ENCODE measurements at regions not wholly inside any gene's neighbourhood (a gene's known extent, or its start where the extent isn't known, plus 50 kb on each side); places are given as distances from the start of the nearest gene placed in this dataset.

DNA sequence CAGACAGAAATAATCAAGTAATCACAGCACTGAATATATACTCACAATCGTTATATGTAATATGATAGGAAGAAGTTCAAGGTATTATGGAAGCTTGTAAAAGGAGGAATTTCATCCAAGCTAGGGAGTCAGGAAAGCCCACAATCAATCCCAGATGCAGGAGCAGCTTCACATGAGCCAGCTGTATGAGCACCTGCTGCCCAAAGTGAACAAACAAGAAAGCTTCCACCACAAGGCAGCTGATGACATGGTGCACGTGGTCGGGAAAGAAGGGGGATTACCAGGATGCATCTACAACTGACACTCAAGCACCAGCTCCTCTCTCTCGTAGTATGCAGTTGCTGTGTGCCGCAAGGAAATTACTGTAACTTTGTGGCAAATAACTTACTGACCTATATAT lies 225.2 kb downstream of the XPNPEP1 start:
- Histone ChIP-seq H3K27ac (ENCODE audit: low read length) (no peak overlapping the region), H3K4me3 (ENCODE audit: low read length in 2 of 2) (no peak overlapping the region), H3K36me3 (ENCODE audit: control insufficient read depth in 2 of 2, insufficient read depth in 2 of 2, low read length in 2 of 2) (no peaks in the 10 kb centered on the region), H3K9ac (ENCODE audit: low read length in 2 of 2) (no peak overlapping the region), H3K27me3 (ENCODE audit: control insufficient read depth in 1 of 2, insufficient read depth in 2 of 2, low read length in 2 of 2) (no peaks in the 10 kb centered on the region), H3K9me3 (ENCODE audit: control insufficient read depth in 2 of 2, low read length in 2 of 2) (no peaks in the 10 kb centered on the region), H3K4me1 (ENCODE audit: control insufficient read depth, insufficient read depth, low read length) (no peaks in the 10 kb centered on the region)

- Histone ChIP-seq H3K27ac (ENCODE audit: low read length) (no peak overlapping the region), H3K4me3 (ENCODE audit: low read length in 2 of 2) (no peak overlapping the region), H3K27me3 (ENCODE audit: control insufficient read depth in 1 of 2, insufficient read depth in 2 of 2, low read length in 2 of 2) (no peaks in the 10 kb centered on the region), H3K9me3 (ENCODE audit: control insufficient read depth in 2 of 2, low read length in 2 of 2) (no peaks in the 10 kb centered on the region), H3K36me3 (ENCODE audit: control insufficient read depth in 2 of 2, insufficient read depth in 2 of 2, low read length in 2 of 2) (no peaks in the 10 kb centered on the region), H3K4me1 (ENCODE audit: control insufficient read depth, insufficient read depth, low read length) (no peaks in the 10 kb centered on the region), H3K9ac (ENCODE audit: low read length in 2 of 2) (no peak overlapping the region)
Observed at GRCh38 chr10:109696981-109697775, 226.1 kb downstream of the XPNPEP1 start.

- Histone ChIP-seq H3K4me1 (ENCODE audit: control insufficient read depth, insufficient read depth, low read length) (no peaks in the 10 kb centered on the region), H3K27me3 (ENCODE audit: control insufficient read depth in 1 of 2, insufficient read depth in 2 of 2, low read length in 2 of 2) (no peaks in the 10 kb centered on the region), H3K9me3 (ENCODE audit: control insufficient read depth in 2 of 2, low read length in 2 of 2) (no peaks in the 10 kb centered on the region), H3K4me3 (ENCODE audit: low read length in 2 of 2) (no peak overlapping the region), H3K36me3 (ENCODE audit: control insufficient read depth in 2 of 2, insufficient read depth in 2 of 2, low read length in 2 of 2) (no peaks in the 10 kb centered on the region), H3K27ac (ENCODE audit: low read length) (no peak overlapping the region), H3K9ac (ENCODE audit: low read length in 2 of 2) (no peak overlapping the region)
Observed at GRCh38 chr10:109696462-109696861, 226.8 kb downstream of the XPNPEP1 start.

GRCh38 chr10:109695988-109696387 lies 227.3 kb downstream of the XPNPEP1 start:
- H3K4me1 ChIP-seq (ENCODE audit: control insufficient read depth, insufficient read depth, low read length), result no peaks in the 10 kb centered on the region
- H3K36me3 ChIP-seq (ENCODE audit: control insufficient read depth in 2 of 2, insufficient read depth in 2 of 2, low read length in 2 of 2), result no peaks in the 10 kb centered on the region
- no peak overlapping the region for H3K27ac ChIP-seq (ENCODE audit: low read length)
- no peak overlapping the region for H3K9ac ChIP-seq (ENCODE audit: low read length in 2 of 2)
- H3K27me3 ChIP-seq (ENCODE audit: control insufficient read depth in 1 of 2, insufficient read depth in 2 of 2, low read length in 2 of 2), result no peaks in the 10 kb centered on the region
- no peak overlapping the region for H3K4me3 ChIP-seq (ENCODE audit: low read length in 2 of 2)
- no peaks in the 10 kb centered on the region for H3K9me3 ChIP-seq (ENCODE audit: control insufficient read depth in 2 of 2, low read length in 2 of 2)

GRCh38 chr10:109689785-109690184 lies 233.5 kb downstream of the XPNPEP1 start:
- no peaks in the 10 kb centered on the region for H3K27me3 ChIP-seq (ENCODE audit: control insufficient read depth in 1 of 2, insufficient read depth in 2 of 2, low read length in 2 of 2)
- no peaks in the 10 kb centered on the region for H3K9me3 ChIP-seq (ENCODE audit: control insufficient read depth in 2 of 2, low read length in 2 of 2)
- H3K36me3 ChIP-seq (ENCODE audit: control insufficient read depth in 2 of 2, insufficient read depth in 2 of 2, low read length in 2 of 2), result no peaks in the 10 kb centered on the region
- no peaks in the 10 kb centered on the region for H3K4me1 ChIP-seq (ENCODE audit: control insufficient read depth, insufficient read depth, low read length)
- H3K4me3 ChIP-seq (ENCODE audit: low read length in 2 of 2), result no peak overlapping the region
- no peak overlapping the region for H3K27ac ChIP-seq (ENCODE audit: low read length)
- no peak overlapping the region for H3K9ac ChIP-seq (ENCODE audit: low read length in 2 of 2)

DNA sequence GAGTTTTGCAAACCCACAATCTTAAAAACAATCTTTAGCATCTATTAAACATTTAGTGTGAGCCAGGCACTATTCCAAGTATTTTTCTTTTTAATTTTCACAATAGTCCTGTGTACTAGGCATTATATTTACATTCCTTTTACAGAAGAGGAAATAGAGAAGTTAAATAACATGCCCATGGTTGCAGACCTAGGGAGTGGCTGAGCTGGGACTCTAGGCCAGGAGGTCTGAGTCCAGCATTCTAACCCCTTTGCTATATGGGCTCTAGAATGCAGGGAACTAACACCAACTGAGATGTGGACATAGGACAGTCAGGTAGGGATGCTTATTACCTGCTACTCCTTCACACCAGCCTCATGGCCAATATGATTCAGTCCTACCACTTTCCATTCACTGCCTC lies 243.8 kb downstream of the XPNPEP1 start:
- no peak overlapping the region for H3K4me3 ChIP-seq (ENCODE audit: low read length in 2 of 2)
- H3K9me3 ChIP-seq (ENCODE audit: control insufficient read depth in 2 of 2, low read length in 2 of 2), result no peaks in the 10 kb centered on the region
- H3K9ac ChIP-seq (ENCODE audit: low read length in 2 of 2), result no peak overlapping the region
- H3K27ac ChIP-seq (ENCODE audit: low read length), result no peak overlapping the region
- no peaks in the 10 kb centered on the region for H3K36me3 ChIP-seq (ENCODE audit: control insufficient read depth in 2 of 2, insufficient read depth in 2 of 2, low read length in 2 of 2)
- no peaks in the 10 kb centered on the region for H3K27me3 ChIP-seq (ENCODE audit: control insufficient read depth in 1 of 2, insufficient read depth in 2 of 2, low read length in 2 of 2)
- H3K4me1 ChIP-seq (ENCODE audit: control insufficient read depth, insufficient read depth, low read length), result no peaks in the 10 kb centered on the region

- Histone ChIP-seq H3K27me3 (ENCODE audit: control insufficient read depth in 1 of 2, insufficient read depth in 2 of 2, low read length in 2 of 2) (no peaks in the 10 kb centered on the region), H3K9me3 (ENCODE audit: control insufficient read depth in 2 of 2, low read length in 2 of 2) (no peaks in the 10 kb centered on the region), H3K4me3 (ENCODE audit: low read length in 2 of 2) (no peak overlapping the region), H3K27ac (ENCODE audit: low read length) (no peak overlapping the region), H3K4me1 (ENCODE audit: control insufficient read depth, insufficient read depth, low read length) (no peaks in the 10 kb centered on the region), H3K36me3 (ENCODE audit: control insufficient read depth in 2 of 2, insufficient read depth in 2 of 2, low read length in 2 of 2) (no peaks in the 10 kb centered on the region), H3K9ac (ENCODE audit: low read length in 2 of 2) (no peak overlapping the region)
Observed at GRCh38 chr10:109678857-109679256, 244.5 kb downstream of the XPNPEP1 start.

- H3K27ac ChIP-seq (ENCODE audit: low read length), result no peak overlapping the region
- no peak overlapping the region for H3K9ac ChIP-seq (ENCODE audit: low read length in 2 of 2)
- no peak overlapping the region for H3K4me3 ChIP-seq (ENCODE audit: low read length in 2 of 2)
- H3K4me1 ChIP-seq (ENCODE audit: control insufficient read depth, insufficient read depth, low read length), result no peaks in the 10 kb centered on the region
- no peaks in the 10 kb centered on the region for H3K9me3 ChIP-seq (ENCODE audit: control insufficient read depth in 2 of 2, low read length in 2 of 2)
- H3K27me3 ChIP-seq (ENCODE audit: control insufficient read depth in 1 of 2, insufficient read depth in 2 of 2, low read length in 2 of 2), result no peaks in the 10 kb centered on the region
- no peaks in the 10 kb centered on the region for H3K36me3 ChIP-seq (ENCODE audit: control insufficient read depth in 2 of 2, insufficient read depth in 2 of 2, low read length in 2 of 2)
Observed at GRCh38 chr10:109676703-109677102, 246.6 kb downstream of the XPNPEP1 start.

DNA sequence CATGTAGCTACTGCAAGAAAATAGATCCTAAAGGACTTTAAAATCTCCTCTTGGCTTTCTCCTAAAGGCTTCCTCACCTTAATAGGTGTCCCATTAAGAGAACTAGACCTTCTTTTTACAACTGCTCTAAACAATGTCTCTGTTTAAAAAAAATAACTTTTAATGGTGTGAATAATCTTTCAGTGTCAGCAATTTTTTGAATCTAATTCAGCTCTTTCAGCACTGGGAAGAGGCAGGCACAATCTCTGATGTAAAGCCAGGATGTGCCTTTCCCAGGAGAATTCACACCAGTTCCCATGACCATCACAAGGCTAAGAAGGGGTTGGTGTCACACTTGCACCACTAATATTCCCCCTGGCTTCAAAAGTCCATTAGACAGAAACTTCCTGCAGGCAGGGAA lies 254.6 kb downstream of the XPNPEP1 start:
- no peaks in the 10 kb centered on the region for H3K27me3 ChIP-seq (ENCODE audit: control insufficient read depth in 1 of 2, insufficient read depth in 2 of 2, low read length in 2 of 2)
- H3K9me3 ChIP-seq (ENCODE audit: control insufficient read depth in 2 of 2, low read length in 2 of 2), result no peaks in the 10 kb centered on the region
- H3K4me3 ChIP-seq (ENCODE audit: low read length in 2 of 2), result no peak overlapping the region
- H3K27ac ChIP-seq (ENCODE audit: low read length), result no peak overlapping the region
- no peaks in the 10 kb centered on the region for H3K4me1 ChIP-seq (ENCODE audit: control insufficient read depth, insufficient read depth, low read length)
- no peak overlapping the region for H3K9ac ChIP-seq (ENCODE audit: low read length in 2 of 2)
- no peaks in the 10 kb centered on the region for H3K36me3 ChIP-seq (ENCODE audit: control insufficient read depth in 2 of 2, insufficient read depth in 2 of 2, low read length in 2 of 2)

- H3K9ac ChIP-seq (ENCODE audit: low read length in 2 of 2), result no peak overlapping the region
- H3K9me3 ChIP-seq (ENCODE audit: control insufficient read depth in 2 of 2, low read length in 2 of 2), result no peaks in the 10 kb centered on the region
- no peak overlapping the region for H3K4me3 ChIP-seq (ENCODE audit: low read length in 2 of 2)
- H3K27ac ChIP-seq (ENCODE audit: low read length), result no peak overlapping the region
- H3K36me3 ChIP-seq (ENCODE audit: control insufficient read depth in 2 of 2, insufficient read depth in 2 of 2, low read length in 2 of 2), result no peaks in the 10 kb centered on the region
- no peaks in the 10 kb centered on the region for H3K4me1 ChIP-seq (ENCODE audit: control insufficient read depth, insufficient read depth, low read length)
- H3K27me3 ChIP-seq (ENCODE audit: control insufficient read depth in 1 of 2, insufficient read depth in 2 of 2, low read length in 2 of 2), result no peaks in the 10 kb centered on the region
Observed at GRCh38 chr10:109668154-109668665, 255.1 kb downstream of the XPNPEP1 start.

- H3K9ac ChIP-seq (ENCODE audit: low read length in 2 of 2), result no peak overlapping the region
- no peaks in the 10 kb centered on the region for H3K4me1 ChIP-seq (ENCODE audit: control insufficient read depth, insufficient read depth, low read length)
- no peaks in the 10 kb centered on the region for H3K9me3 ChIP-seq (ENCODE audit: control insufficient read depth in 2 of 2, low read length in 2 of 2)
- no peak overlapping the region for H3K4me3 ChIP-seq (ENCODE audit: low read length in 2 of 2)
- no peaks in the 10 kb centered on the region for H3K27me3 ChIP-seq (ENCODE audit: control insufficient read depth in 1 of 2, insufficient read depth in 2 of 2, low read length in 2 of 2)
- H3K36me3 ChIP-seq (ENCODE audit: control insufficient read depth in 2 of 2, insufficient read depth in 2 of 2, low read length in 2 of 2), result no peaks in the 10 kb centered on the region
- no peak overlapping the region for H3K27ac ChIP-seq (ENCODE audit: low read length)
Observed at GRCh38 chr10:109665321-109665720, 258.0 kb downstream of the XPNPEP1 start.

All from stomach smooth muscle (tissue), 2 donors.